CD4-positive, alpha-beta T cell treated with Interleukin-17A for 4 hours (primary cell): ENCODE measurements at regions not wholly inside any gene's neighbourhood (a gene's known extent, or its start where the extent isn't known, plus 50 kb on each side); places are given as distances from the start of the nearest gene placed in this dataset.
"Not testable (repeated sequence)": the region's sequence is repeated elsewhere in the genome, so short reads cannot be mapped to it uniquely, and the experiment has no call there.

ENCODE experiments used
- DNase-seq: peaks from one replicate; pipeline ENCODE4 v3.0.0-alpha.2; 2020; ENCODE audit warnings: mixed read lengths

DNA sequence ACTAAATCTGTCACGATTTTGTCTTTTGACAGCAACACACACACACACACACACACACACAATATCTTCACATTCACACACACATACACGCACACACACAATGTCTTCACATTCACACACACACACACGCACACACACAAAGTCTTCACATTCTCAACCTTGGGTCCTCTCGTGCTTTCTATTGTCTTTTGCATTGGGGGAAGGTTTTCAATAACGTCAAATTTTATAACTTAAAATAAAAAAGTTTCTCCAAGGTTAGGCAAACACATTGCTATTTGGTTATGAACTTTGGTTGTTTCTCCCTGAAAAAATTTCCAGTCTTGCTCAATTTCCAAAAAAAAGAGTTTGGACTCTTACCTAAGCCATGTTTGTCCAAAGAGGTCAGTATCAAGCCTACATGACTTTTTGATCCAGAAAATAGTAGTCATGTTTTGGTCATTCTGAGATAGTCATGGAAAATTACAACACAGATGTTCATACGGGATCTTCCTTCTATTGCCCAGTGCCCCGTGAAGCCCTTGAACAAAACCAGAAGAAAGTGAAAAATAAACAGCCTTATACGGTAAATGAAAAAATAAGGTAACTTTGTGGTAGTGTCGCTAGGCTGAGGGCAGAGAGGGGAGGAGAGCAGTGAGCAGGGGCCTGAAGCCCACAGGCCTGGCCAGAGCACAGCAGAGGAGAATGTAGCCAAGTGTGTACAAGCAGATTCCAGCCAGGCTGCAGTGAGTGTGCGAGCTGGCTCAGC, 542.8 kb upstream of the ID2 start:
- no peak for DNase-seq

DNA sequence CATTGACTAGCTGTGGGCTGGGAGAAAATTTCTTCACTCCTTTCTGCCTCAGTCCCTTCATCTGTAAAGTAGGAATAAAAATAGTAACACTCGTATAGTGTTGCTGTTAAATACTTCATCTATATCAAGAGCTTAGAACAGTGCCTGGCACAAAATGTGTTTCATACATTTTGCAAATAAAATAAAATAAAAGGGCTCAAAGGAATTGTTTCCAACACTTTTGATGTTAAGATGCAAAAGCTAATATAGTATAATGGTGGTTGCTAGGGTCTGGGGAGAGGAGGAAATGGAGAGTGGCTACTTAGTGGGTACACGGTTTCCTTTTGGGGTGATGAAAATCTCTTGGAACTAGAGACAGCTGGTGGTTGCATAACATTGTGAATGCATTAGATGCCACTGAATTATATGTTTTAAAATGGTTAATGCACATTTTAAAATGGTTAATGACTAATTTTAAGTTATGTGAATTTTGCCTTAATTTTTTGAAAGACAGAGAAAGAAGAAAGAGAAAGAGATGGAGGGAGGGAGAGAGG, 542.1 kb upstream of the ID2 start:
- no peak for DNase-seq

DNA sequence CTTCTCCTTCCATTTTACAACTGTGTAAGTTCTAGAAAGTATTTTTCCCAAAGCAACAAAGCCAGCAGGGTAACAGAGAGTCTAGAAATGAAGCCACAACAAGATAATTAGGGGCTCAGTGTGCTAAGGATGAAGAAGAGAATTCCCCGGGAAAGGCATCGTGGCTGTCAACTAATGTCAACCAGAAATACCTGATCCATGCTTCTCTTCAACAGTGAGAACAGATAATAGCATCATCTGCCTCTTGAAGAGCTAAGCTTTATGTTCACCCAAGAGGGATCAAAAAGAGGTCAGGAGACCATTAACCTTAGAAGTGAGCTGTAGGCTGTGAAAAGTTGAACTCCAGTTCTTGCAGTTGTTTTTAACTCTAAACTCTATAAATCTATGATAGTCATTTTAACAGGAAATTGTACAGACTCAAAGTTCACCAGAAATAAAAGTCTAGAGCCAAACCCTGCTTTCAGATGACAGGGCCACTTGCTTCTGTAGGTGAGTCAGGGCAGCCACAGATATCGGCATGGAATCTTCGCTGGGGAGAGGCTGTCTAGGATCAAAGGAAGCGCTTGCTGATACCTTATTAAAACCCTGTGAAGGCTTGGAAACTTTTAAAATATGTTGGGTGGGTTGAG, 540.7 kb upstream of the ID2 start:
- no peak for DNase-seq

DNA sequence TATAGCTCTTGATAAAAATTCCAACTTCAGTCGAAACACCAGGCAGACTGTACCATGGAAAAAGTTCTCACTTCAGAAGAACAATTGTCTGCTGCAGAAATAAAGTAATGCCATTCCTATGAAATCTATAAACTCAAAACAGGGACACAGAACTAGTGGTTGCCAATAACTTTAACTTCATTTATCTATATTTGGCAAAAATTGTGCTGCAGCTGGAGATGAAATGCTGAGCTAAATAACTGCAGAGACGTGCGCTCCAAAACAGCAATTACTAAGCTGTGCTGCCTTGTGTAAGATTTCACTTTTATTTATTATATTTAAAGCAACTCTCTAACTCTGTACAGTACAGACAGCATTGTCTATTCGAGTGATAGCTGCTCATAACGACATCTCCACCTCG, 540.1 kb upstream of the ID2 start:
- DNase-seq, result no peak

GRCh38 chr2:8142461-8142860, 539.4 kb upstream of the ID2 start:
- no peak for DNase-seq

GRCh38 chr2:8144131-8144631, 537.7 kb upstream of the ID2 start:
- DNase-seq, result no peak

- DNase-seq, result no peak
Observed at GRCh38 chr2:8144785-8145184, 537.1 kb upstream of the ID2 start.

DNA sequence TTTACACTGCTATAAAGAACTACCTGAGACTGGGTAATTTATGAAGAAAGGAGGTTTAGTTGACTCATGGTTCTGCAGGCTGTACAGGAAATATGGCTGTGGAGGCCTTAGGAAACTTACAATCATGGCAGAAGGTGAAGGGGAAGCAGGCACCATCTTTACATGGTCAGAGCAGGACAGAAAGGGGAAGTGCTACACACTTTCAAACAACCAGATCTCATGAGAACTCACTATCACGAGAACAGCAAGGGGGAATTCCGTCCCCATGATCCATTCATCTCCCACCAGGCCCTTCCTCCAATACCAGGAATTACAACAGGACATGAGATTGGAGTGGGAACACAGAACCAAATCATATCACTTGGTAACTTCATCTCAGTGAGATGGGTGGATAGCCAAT, 536.5 kb upstream of the ID2 start:
- DNase-seq, result not testable (repeated sequence)

DNA sequence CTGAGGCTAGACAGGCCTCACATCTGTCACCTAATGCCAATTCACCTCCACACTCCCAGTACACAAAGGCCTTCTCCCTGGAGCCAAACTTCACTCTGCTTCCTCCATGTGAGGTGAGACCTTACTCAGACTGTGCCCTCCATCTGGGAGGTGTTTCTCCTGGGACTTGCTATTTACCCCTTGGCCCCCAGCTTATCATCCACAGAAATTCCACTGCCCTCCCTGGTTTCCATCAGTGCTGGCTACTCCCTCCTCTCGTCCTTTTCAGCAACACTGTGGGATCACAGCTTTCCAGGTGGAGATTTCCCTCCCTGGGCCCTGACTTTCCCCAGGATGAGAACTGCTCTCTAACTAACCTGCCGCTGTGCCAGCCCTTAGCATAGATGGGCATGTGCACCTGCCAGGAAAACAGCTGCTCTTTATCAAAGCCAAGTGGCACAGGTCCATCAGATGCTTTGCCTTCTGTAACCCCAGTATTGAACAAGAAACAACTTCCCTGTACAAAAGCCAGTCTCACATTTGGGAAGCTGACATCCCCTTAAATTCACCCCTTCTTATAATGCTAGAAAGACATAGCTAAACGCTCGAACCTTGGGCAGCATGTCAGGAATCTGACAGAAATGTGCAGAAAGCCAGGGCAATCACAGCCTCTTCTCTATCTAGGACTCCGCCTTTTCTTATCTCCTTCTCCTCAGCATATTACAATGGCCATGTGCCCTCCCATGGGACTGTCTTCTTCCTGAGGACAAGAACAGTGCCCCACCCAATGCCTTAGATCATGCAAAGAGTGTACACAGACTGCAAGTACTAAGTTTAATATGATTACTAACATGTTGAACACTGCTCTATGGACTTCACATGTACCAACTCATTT, 535.5 kb upstream of the ID2 start:
- no peak for DNase-seq

GRCh38 chr2:8148260-8149006, 533.4 kb upstream of the ID2 start:
- no peak for DNase-seq

DNA sequence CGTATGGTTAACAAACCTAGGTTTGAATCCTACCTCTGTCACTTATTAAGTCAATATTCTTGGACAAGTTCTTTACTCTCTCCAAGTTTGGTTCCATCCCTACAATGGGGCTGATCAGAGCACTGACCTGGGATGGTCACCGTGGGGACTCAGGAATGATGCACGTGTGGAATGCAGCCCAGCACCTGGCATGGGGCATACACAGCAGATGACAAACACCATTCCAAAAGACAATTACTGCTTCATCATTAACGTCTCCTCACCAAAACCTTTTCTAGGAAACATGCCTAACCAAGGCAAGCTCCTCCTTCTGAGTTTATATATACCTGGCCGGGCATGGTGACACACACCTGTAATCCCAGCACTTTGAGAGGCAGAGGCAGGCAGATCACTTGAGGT, 532.9 kb upstream of the ID2 start:
- DNase-seq, result no peak

GRCh38 chr2:8149985-8150539, 531.8 kb upstream of the ID2 start:
- DNase-seq, result no peak

DNA sequence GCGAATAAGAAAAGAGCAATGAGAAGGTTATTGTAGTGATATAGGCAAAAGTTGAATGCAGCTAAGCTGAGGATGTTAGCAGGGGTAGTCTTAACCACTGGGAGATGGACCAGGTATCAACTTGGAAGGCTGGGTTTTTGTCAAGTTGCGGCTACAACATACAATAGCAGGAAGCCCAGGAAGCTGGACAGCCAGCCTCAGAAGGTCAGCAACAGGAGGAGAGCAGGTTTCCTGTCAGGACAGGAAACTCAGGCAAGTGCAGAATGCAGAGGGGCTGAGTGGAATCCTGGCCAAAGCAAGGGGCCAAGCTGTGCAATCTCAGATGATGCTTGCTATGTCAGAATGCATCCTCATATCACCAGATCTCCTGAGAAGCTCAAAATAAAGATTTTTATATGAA, 530.0 kb upstream of the ID2 start:
- no peak for DNase-seq

DNA sequence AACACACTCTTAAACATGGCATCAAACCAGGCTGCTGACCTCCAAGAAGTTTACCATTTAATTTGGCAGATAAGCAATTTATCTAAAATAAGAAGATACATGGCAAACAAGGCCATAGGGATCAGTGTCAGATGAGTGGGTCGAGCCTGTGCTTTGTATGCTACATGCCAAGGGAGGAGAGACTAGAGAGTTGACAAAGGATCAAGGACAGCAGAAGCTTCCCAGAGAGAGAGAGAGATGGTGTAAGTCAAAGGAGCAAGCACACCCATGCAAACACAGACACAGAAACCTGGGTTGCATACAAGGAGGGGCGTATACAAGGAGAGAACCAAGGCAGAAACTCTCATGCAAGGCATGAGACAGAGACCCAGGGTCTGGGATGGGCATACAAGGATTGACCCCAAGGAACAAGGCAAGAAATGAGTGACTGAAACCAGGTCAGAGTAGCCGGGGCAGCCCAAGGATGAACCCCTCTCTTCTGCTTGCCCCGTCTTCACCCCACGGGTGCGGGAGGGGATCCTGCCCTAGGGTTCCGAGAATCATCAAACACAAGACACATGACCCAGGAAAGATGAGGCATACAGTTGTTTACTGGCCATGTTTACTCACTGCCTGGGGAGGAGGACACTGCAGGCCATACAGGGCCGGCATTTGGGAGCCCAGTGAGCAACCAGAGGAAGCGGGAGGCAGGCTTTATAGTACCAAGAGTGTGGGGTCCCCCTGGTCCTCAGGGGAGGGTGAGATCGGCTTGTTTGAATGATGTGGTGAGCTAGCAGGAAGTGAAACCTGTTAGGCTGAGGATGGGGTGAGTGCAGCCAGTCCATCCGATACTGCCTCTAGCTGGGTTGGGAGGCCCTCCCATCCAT, 529.2 kb upstream of the ID2 start:
- no peak for DNase-seq

- DNase-seq, result no peak
Observed at GRCh38 chr2:8153258-8153718, 528.6 kb upstream of the ID2 start.

- no peak for DNase-seq
Observed at GRCh38 chr2:8154270-8154669, 527.6 kb upstream of the ID2 start.

DNA sequence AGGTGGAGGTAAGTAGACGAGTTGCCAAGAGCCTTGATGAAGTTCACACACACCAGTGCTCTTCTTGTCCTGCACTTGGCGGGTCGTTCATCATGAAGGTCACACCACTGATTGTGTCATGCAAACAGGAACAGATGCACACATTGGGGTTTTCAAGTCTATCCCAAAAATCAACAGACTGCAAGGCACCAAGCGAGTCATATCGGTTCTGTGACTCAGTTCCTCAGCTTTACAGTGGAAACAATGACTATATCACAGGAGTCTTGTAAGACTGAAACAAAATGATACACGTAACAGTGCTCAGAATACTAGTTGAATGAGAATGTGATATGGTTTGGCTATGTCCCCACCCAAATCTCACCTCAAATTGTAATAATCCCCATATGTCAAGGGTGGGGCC, 526.9 kb upstream of the ID2 start:
- DNase-seq, result no peak

DNA sequence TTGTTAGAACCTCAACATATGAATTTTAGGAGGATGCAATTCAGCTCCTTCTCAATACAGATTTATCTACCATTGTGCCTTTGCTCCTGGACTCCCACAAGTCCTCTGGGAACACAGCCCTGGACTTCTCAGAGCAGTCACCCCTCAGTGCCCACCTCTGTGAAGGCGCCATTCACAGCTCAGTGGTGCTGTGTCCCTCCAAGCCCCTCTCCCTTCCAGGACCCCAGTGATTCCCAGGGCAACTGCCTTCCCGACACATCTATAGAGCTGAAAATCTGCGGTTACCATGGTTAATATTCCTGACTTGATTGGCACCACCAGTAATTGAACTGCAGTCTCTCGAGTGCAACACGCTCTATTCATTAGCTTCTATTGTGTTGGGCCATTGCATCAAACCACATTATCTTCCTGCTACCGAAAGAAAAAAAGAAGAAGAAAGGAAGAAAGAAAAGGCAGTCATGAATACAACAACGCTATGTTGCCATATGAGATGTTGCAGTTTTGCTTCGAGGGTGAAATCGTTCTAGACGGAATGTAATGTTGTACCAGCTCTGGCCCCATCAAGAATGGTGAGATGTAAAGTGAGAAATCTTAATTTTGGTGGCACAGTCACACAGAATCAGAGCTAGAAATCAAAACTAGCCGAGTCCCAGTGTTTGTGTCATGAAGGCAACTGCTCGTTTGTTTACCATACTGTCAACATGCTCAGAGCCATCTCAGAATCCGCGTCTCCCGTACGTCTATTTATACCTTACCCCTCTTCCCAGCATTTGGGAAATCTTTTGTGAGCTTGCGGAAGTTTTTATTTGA, 524.0 kb upstream of the ID2 start:
- no peak for DNase-seq

DNA sequence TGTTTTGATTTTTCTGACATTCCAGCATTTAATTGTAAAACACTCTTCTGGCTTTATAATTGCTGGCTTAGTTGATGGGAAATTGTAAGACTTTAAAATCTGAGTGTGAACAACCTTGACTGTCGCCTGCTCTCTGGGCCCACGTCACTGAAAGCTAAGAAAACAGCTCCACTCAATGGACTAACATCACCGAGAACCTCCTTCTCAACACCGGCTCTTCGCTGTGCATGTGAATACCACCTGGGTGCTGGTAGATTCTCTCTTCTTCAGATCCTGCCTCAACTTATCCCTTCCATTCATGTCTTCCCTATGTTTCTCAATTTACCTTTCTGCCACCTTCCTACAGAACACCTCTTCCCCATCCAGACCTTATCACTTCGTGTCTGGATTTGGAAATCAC, 523.1 kb upstream of the ID2 start:
- DNase-seq, result no peak
